Thymus (tissue), 11 donors: ENCODE measurements at regions not wholly inside any gene's neighbourhood (a gene's known extent, or its start where the extent isn't known, plus 50 kb on each side); places are given as distances from the start of the nearest gene placed in this dataset.

ENCODE experiments used
- DNase-seq, 9 donors: peaks; one replicate each; pipeline ENCODE4 v3.0.0-alpha.2; 2013; ENCODE audit warnings: low spot score in 9 of 9, low read depth in 6 of 9, missing footprints in 1 of 9
- H3K27ac ChIP-seq, 2 donors: one replicate each; pipeline ENCODE4 v1.5.1; 2013; ENCODE audit warnings: control low read depth in 1 of 2, low read depth in 1 of 2, low read length in 1 of 2, mild to moderate bottlenecking in 1 of 2, moderate library complexity in 1 of 2
- H3K27me3 ChIP-seq, 2 donors: one replicate each; pipeline ENCODE4 v1.5.1; 2013; ENCODE audit warnings: low read length in 1 of 2; ENCODE audit not compliant: control insufficient read depth in 2 of 2, insufficient read depth in 1 of 2
- H3K36me3 ChIP-seq, 2 donors: one replicate each; pipeline ENCODE4 v1.5.1; 2013; ENCODE audit warnings: low read length in 1 of 2, mild to moderate bottlenecking in 1 of 2, moderate library complexity in 1 of 2; ENCODE audit not compliant: control insufficient read depth in 2 of 2, insufficient read depth in 2 of 2
- H3K4me1 ChIP-seq, 2 donors: one replicate each; pipeline ENCODE4 v1.5.1; 2013; ENCODE audit warnings: low read length in 2 of 2; ENCODE audit not compliant: control insufficient read depth in 2 of 2, insufficient read depth in 2 of 2
- H3K4me3 ChIP-seq, 2 donors: one replicate each; pipeline ENCODE4 v1.5.1; 2013; ENCODE audit warnings: low read length in 2 of 2, control low read depth in 1 of 2, mild to moderate bottlenecking in 1 of 2
- H3K9me3 ChIP-seq, 2 donors: one replicate each; pipeline ENCODE4 v1.5.1; 2013; ENCODE audit warnings: low read length in 1 of 2, mild to moderate bottlenecking in 1 of 2; ENCODE audit not compliant: control insufficient read depth in 2 of 2, insufficient read depth in 1 of 2
- whole genome bisulfite sequencing: extraction: QIAGEN DNeasy Blood & Tissue Kit; methylation state at CpG from one replicate; pipeline ENCODE4 v1.1.7; 2013; 5-methylcytosine and 5-hydroxymethylcytosine counted together
- donor health status: healthy.

- Histone ChIP-seq H3K4me3 (no peak overlapping the region), H3K27ac (no peak overlapping the region), H3K27me3 (peaks cover 0 to 25% of the 10 kb centered on the region in 2 donors), H3K9me3 (no peaks in the 10 kb centered on the region), H3K4me1 (peaks cover 0 to 14% of the 10 kb centered on the region in 2 donors), H3K36me3 (no peaks in the 10 kb centered on the region)
- DNase-seq = no peak
- WGBS = 86% methylated on average over 4 of the region's 4 CpGs
Observed at GRCh38 chr1:201655910-201656309, 117.0 kb downstream of the NAV1 start.

GRCh38 chr1:201656311-201657032 lies 117.5 kb downstream of the NAV1 start:
- no peaks in the 10 kb centered on the region for H3K9me3 ChIP-seq
- peaks cover 0 to 19% of the 10 kb centered on the region in 2 donors for H3K27me3 ChIP-seq
- no peaks in the 10 kb centered on the region for H3K36me3 ChIP-seq
- WGBS = 91% methylated on average over 8 of the region's 8 CpGs
- DNase-seq = no peak
- H3K4me1 ChIP-seq = peaks cover 0 to 10% of the 10 kb centered on the region in 2 donors
- H3K27ac ChIP-seq = no peak overlapping the region
- no peak overlapping the region for H3K4me3 ChIP-seq

GRCh38 chr1:201659572-201659971 lies 120.6 kb downstream of the NAV1 start:
- Histone ChIP-seq H3K4me1 (peaks cover 0 to 10% of the 10 kb centered on the region in 2 donors), H3K27me3 (peaks cover 0 to 3% of the 10 kb centered on the region in 2 donors), H3K36me3 (no peaks in the 10 kb centered on the region), H3K9me3 (no peaks in the 10 kb centered on the region), H3K27ac (no peak overlapping the region), H3K4me3 (no peak overlapping the region)
- over 99% methylated on average over 3 of the region's 3 CpGs for WGBS
- DNase-seq = no peak

- H3K36me3 ChIP-seq = no peaks in the 10 kb centered on the region
- no peak overlapping the region for H3K4me3 ChIP-seq
- H3K9me3 ChIP-seq = no peaks in the 10 kb centered on the region
- H3K27me3 ChIP-seq = no peaks in the 10 kb centered on the region
- H3K27ac ChIP-seq = no peak overlapping the region
- 89% methylated on average over 7 of the region's 7 CpGs for WGBS
- no peak for DNase-seq
- H3K4me1 ChIP-seq = peaks cover 0 to 4% of the 10 kb centered on the region in 2 donors
Observed at GRCh38 chr1:201660931-201661822, 122.2 kb downstream of the NAV1 start.

- Histone ChIP-seq H3K27me3 (no peaks in the 10 kb centered on the region), H3K4me3 (no peak overlapping the region), H3K36me3 (no peaks in the 10 kb centered on the region), H3K27ac (no peak overlapping the region), H3K4me1 (no peaks in the 10 kb centered on the region), H3K9me3 (no peaks in the 10 kb centered on the region)
- no peak for DNase-seq
- WGBS = 86% methylated on average over 8 of the region's 8 CpGs
Observed at GRCh38 chr1:201661823-201662359, 123.0 kb downstream of the NAV1 start.

GRCh38 chr1:201662646-201663045 lies 123.7 kb downstream of the NAV1 start:
- no peak overlapping the region for H3K27ac ChIP-seq
- no peaks in the 10 kb centered on the region for H3K27me3 ChIP-seq
- H3K36me3 ChIP-seq = no peaks in the 10 kb centered on the region
- WGBS = 93% methylated on average over 2 of the region's 2 CpGs
- no peak for DNase-seq
- no peaks in the 10 kb centered on the region for H3K4me1 ChIP-seq
- H3K4me3 ChIP-seq = no peak overlapping the region
- H3K9me3 ChIP-seq = no peaks in the 10 kb centered on the region

GRCh38 chr1:201663491-201664113 lies 124.7 kb downstream of the NAV1 start:
- Histone ChIP-seq H3K27me3 (no peaks in the 10 kb centered on the region), H3K27ac (no peak overlapping the region), H3K36me3 (no peaks in the 10 kb centered on the region), H3K9me3 (no peaks in the 10 kb centered on the region), H3K4me1 (no peaks in the 10 kb centered on the region), H3K4me3 (no peak overlapping the region)
- WGBS = 95% methylated on average over 5 of the region's 5 CpGs
- no peak for DNase-seq

GRCh38 chr1:201665036-201665435 lies 126.1 kb downstream of the NAV1 start:
- Histone ChIP-seq H3K27me3 (no peaks in the 10 kb centered on the region), H3K4me3 (no peak overlapping the region), H3K9me3 (no peaks in the 10 kb centered on the region), H3K36me3 (no peaks in the 10 kb centered on the region), H3K4me1 (no peaks in the 10 kb centered on the region), H3K27ac (no peak overlapping the region)
- WGBS = 96% methylated on average over 8 of the region's 8 CpGs
- no peak for DNase-seq

GRCh38 chr1:201666102-201666501 lies 127.2 kb downstream of the NAV1 start:
- no peaks in the 10 kb centered on the region for H3K4me1 ChIP-seq
- 98% methylated on average over 5 of the region's 5 CpGs for WGBS
- no peak overlapping the region for H3K4me3 ChIP-seq
- no peaks in the 10 kb centered on the region for H3K36me3 ChIP-seq
- no peaks in the 10 kb centered on the region for H3K27me3 ChIP-seq
- no peaks in the 10 kb centered on the region for H3K9me3 ChIP-seq
- H3K27ac ChIP-seq = no peak overlapping the region
- DNase-seq = no peak
